SJSA1 (cell line): ENCODE measurements at regions not wholly inside any gene's neighbourhood (a gene's known extent, or its start where the extent isn't known, plus 50 kb on each side); places are given as distances from the start of the nearest gene placed in this dataset.
A peak's percentile ranks its signal among the peaks of the same experiment; 100 is the strongest.

ENCODE experiments used
- DNase-seq, 2 experiments: peaks; one replicate each; pipeline ENCODE4 v3.0.0-alpha.2; 2015 to 2020; ENCODE audit warnings: low spot score in 2 of 2, low read depth in 1 of 2
- H3K27ac ChIP-seq: fragments of 250-450 bp; sonication (Bioruptor Pico); 2 replicates; pipeline ENCODE4 v1.5.1; 2020; ENCODE audit warnings: mild to moderate bottlenecking, moderate library complexity
- H3K27me3 ChIP-seq: fragments of 250-450 bp; sonication (Bioruptor Pico); replicated peaks from 2 replicates; pipeline ENCODE4 v1.5.1; 2020; ENCODE audit warnings: mild to moderate bottlenecking, moderate library complexity
- H3K36me3 ChIP-seq: fragments of 250-450 bp; sonication (Bioruptor Pico); 2 replicates; pipeline ENCODE4 v1.5.1; 2020; ENCODE audit warnings: mild to moderate bottlenecking
- H3K4me1 ChIP-seq: fragments of 250-450 bp; sonication (Bioruptor Pico); replicated peaks from 2 replicates; pipeline ENCODE4 v1.6.1; 2021; ENCODE audit warnings: mild to moderate bottlenecking
- H3K4me3 ChIP-seq: fragments of 250-450 bp; sonication (Bioruptor Pico); 2 replicates; pipeline ENCODE4 v1.5.1; 2020; ENCODE audit warnings: mild to moderate bottlenecking
- H3K9me3 ChIP-seq: fragments of 250-450 bp; sonication (Bioruptor Pico); replicated peaks from 2 replicates; pipeline ENCODE4 v1.5.1; 2020; ENCODE audit warnings: mild to moderate bottlenecking

DNA sequence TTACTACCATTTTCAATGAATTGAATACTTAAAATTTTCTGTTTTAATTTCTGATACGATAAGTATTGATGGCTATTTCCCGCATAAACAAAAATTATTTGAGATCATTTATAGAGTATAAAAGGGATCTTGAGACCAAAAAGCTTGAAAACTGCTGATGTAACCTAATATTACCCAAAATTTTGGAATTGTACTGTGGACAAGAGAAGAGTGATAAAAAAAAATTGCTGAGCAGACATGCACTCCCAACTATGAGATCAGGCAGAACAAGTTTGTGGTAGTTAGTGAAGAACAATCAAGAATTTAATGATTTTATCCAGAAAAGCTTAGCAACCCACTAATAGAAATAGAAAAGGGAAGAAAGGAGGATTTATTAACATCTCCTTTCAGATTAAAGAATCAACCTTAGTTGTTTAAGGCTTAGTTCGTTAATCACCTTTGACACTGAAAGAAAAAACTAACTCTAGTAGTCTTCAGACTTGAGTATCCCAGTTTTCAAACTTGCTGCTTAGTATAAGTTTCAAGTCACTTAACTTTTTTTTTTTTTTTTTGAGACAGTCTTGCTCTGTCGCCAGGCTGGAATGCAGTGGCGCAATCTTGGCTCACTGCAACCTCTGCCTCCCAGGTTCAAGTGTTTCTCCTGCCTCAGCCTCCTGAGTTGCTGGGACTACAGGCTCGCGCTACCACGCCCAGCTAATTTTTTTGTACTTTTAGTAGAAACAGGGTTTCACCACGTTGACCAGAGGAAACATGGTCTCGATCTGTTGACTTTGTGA, 50.6 kb upstream of the ZC3HAV1 start:
- no peak overlapping the region for H3K27ac ChIP-seq
- no peaks in the 10 kb centered on the region for H3K4me1 ChIP-seq
- H3K4me3 ChIP-seq: no peak overlapping the region
- DNase-seq: no peak
- no peaks in the 10 kb centered on the region for H3K9me3 ChIP-seq
- H3K27me3 ChIP-seq: no peaks in the 10 kb centered on the region
- no peaks in the 10 kb centered on the region for H3K36me3 ChIP-seq

DNA sequence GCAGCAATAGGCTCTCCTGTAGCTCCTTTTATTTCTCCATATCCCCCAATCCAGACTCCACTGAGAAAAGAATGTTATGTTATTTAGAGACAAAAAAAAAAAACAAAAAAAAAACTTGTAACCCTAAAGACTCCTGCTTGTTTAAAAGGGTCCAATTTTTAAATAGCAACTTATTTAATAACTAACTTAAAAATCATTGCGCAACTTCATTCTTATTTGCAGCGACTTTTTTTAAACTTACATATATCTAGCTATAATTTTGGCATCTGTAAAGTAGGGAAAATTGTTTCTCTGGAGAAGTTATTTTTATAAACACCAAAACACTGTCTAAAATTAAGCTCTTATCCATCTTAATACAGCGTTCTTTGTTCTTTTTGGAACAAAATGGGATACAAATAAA, 59.0 kb upstream of the ZC3HAV1 start:
- no peaks in the 10 kb centered on the region for H3K4me1 ChIP-seq
- H3K36me3 ChIP-seq: no peaks in the 10 kb centered on the region
- no peak overlapping the region for H3K4me3 ChIP-seq
- no peak overlapping the region for H3K27ac ChIP-seq
- no peaks in the 10 kb centered on the region for H3K27me3 ChIP-seq
- no peak for DNase-seq
- no peaks in the 10 kb centered on the region for H3K9me3 ChIP-seq

DNA sequence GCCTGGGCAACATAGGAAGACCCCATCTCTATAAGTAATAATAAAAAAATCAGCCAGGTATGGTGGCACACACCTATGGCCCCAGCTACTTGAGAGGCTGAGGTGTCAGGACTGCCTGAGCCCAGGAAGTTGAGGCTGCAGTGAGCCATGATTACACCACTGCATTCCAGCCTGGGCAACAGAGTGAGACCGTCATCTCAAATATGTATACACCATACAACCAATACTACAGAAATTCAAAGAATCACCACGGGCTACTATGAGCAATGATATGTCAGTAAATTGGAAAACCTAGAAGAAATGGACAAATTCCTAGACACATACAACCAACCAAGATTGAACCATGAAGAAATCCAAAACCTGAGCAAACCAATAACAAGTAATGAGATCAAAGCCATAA, 60.3 kb upstream of the ZC3HAV1 start:
- no peak for DNase-seq
- no peaks in the 10 kb centered on the region for H3K9me3 ChIP-seq
- no peaks in the 10 kb centered on the region for H3K4me1 ChIP-seq
- no peak overlapping the region for H3K27ac ChIP-seq
- H3K4me3 ChIP-seq: no peak overlapping the region
- no peaks in the 10 kb centered on the region for H3K36me3 ChIP-seq
- H3K27me3 ChIP-seq: no peaks in the 10 kb centered on the region

DNA sequence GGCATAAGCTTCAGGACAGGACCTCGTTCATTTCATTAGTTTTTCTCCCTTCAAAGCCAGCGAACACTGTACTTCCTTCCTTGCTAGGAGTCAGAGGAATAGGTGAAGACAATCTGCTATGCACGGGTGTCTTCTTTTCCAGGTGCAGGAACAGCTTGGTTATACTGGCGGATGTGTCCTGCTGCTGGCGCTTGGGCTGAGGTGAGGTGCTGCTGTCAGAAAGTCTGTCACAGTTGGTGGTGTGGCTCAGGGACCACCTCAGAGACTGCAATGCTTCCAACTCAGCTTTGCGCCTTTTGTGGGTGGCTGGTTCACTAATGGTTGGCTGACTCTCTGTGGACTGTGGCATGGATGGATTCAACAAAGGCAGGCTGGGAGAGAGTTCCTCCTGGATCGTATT, 58.3 kb upstream of the UBN2 start:
- no peaks in the 10 kb centered on the region for H3K27me3 ChIP-seq
- no peaks in the 10 kb centered on the region for H3K4me1 ChIP-seq
- no peak for DNase-seq
- no peaks in the 10 kb centered on the region for H3K36me3 ChIP-seq
- no peak overlapping the region for H3K27ac ChIP-seq
- no peak overlapping the region for H3K4me3 ChIP-seq
- H3K9me3 ChIP-seq: no peaks in the 10 kb centered on the region

DNA sequence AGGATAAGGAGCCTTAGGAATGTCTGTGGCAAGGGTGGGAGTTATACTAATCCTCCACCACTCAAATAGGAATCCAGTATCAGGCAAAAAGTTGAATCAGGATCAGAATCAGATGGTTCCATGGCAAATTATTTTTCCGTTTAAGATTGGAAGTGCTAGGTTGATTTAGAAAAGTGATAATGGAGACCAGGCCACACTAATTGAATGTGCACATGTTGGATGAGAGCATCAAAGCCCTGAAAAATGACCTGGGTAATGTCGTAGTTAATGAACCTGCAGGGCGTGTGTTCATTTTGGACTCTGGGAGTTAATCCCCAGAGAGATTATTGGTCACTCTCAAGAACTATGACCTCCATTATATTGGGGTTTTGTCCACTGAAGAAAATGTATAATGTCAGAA, 53.3 kb upstream of the UBN2 start:
- Histone ChIP-seq H3K36me3 (no peaks in the 10 kb centered on the region; the same call in 1 of the 2 replicates), H3K27ac (no peak overlapping the region), H3K27me3 (no peaks in the 10 kb centered on the region), H3K4me1 (peaks cover 4% of the 10 kb centered on the region; the same call in 1 of the 2 replicates), H3K4me3 (no peak overlapping the region), H3K9me3 (no peaks in the 10 kb centered on the region)
- DNase-seq: no peak

DNA sequence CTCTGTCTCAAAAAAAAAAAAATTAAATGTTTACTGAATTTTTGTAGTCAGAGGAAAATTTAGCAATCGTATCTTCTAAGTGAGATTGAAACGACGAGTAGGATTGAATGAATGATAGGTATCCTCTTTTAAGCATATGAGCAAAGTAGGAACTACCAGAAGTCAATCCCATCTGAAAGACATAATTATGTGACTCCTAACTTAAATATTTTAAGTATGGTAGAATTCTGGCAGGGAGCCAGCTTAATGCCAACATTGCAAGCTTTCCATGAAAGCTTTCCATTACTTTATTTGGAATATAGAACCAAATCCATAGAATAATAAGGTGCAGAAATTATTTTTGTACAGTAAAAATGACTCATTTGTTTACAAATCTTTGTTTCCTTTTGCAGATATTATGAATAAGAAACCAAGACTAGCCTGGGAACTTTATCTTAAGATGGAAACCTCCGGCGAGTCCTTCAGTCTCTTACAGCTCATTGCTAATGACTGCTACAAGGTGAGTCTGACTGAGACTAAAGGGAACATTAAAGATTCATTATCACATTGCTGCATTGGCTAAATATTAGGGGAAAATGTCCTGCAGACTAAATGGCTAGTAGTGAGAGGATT, 50.2 kb upstream of the UBN2 start:
- DNase-seq: peak in 1 of 2 experiments; percentile 15
- Histone ChIP-seq H3K4me1 (peaks cover 4% of the 10 kb centered on the region; the same call in 1 of the 2 replicates), H3K27me3 (no peaks in the 10 kb centered on the region)

More for the DNA sequence above, 50.2 kb upstream of the UBN2 start:
- no peak overlapping the region for H3K27ac ChIP-seq
- no peak overlapping the region for H3K4me3 ChIP-seq
- no peaks in the 10 kb centered on the region; the same call in 1 of the 2 replicates for H3K36me3 ChIP-seq
- H3K9me3 ChIP-seq: no peaks in the 10 kb centered on the region
